ENCODE measurements at regions not wholly inside any gene's neighbourhood (a gene's known extent, or its start where the extent isn't known, plus 50 kb on each side); places are given as distances from the start of the nearest gene placed in this dataset.

DNA sequence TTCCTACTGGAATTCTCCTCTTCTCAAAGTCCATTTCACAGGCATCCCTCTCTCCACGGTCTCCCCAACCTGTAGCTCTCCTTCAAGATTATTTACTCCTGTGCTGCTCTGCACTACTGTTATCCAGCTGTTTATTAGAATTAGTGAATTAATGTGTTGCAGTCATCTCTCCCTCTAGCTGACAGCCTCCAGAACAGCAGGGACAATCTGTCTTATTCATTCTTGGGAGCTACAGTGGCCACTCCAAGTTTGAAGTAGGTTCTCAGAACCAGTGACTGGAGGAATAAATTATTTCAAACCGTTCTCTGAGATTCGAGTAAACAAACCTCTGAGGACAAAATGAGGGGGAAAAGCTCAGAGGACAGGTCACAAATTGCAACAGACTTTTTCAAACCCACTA lies 330.9 kb downstream of the RRAGC start:
- no peak for TF ChIP-seq POLR2A (IDR thresholded peaks at IDR 0.05)
- TF ChIP-seq, protein P1, sequence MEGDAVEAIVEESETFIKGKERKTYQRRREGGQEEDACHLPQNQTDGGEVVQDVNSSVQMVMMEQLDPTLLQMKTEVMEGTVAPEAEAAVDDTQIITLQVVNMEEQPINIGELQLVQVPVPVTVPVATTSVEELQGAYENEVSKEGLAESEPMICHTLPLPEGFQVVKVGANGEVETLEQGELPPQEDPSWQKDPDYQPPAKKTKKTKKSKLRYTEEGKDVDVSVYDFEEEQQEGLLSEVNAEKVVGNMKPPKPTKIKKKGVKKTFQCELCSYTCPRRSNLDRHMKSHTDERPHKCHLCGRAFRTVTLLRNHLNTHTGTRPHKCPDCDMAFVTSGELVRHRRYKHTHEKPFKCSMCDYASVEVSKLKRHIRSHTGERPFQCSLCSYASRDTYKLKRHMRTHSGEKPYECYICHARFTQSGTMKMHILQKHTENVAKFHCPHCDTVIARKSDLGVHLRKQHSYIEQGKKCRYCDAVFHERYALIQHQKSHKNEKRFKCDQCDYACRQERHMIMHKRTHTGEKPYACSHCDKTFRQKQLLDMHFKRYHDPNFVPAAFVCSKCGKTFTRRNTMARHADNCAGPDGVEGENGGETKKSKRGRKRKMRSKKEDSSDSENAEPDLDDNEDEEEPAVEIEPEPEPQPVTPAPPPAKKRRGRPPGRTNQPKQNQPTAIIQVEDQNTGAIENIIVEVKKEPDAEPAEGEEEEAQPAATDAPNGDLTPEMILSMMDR (IDR thresholded peaks at IDR 0.05): no peak
